ENCODE measurements at regions not wholly inside any gene's neighbourhood (a gene's known extent, or its start where the extent isn't known, plus 50 kb on each side); places are given as distances from the start of the nearest gene placed in this dataset.
A peak's percentile ranks its signal among the peaks of the same experiment; 100 is the strongest.

- Histone ChIP-seq H3K9me3 (ENCODE audit: control insufficient read depth, insufficient read depth, low read length) (no peaks in the 10 kb centered on the region), H3K9me2 (replicated peaks; ENCODE audit: control insufficient read depth, low read length) (no peaks in the 10 kb centered on the region), H3K4me1 (ENCODE audit: control insufficient read depth, low read length) (peaks cover 99% of the 10 kb centered on the region), H3K4me3 (ENCODE audit: low read length) (peak overlapping the region; percentile 62), H3K4me2 (ENCODE audit: low read length) (peak overlapping the region; percentile 97), H3K27me3 (ENCODE audit: control insufficient read depth, low read length) (no peaks in the 10 kb centered on the region), H4K20me1 (ENCODE audit: control insufficient read depth, insufficient read depth, low read depth, low read length) (peaks cover 24% of the 10 kb centered on the region), H3K79me2 (ENCODE audit: control insufficient read depth, low read length) (peaks cover 98% of the 10 kb centered on the region), H3K36me3 (ENCODE audit: control insufficient read depth, low read length) (peaks cover 80% of the 10 kb centered on the region), H3K27ac (ENCODE audit: low read depth, low read length) (peak overlapping the region; percentile 100), H3F3A (ENCODE audit: control insufficient read depth, insufficient read depth) (peaks cover 47% of the 10 kb centered on the region)
- TF ChIP-seq, protein P1, sequence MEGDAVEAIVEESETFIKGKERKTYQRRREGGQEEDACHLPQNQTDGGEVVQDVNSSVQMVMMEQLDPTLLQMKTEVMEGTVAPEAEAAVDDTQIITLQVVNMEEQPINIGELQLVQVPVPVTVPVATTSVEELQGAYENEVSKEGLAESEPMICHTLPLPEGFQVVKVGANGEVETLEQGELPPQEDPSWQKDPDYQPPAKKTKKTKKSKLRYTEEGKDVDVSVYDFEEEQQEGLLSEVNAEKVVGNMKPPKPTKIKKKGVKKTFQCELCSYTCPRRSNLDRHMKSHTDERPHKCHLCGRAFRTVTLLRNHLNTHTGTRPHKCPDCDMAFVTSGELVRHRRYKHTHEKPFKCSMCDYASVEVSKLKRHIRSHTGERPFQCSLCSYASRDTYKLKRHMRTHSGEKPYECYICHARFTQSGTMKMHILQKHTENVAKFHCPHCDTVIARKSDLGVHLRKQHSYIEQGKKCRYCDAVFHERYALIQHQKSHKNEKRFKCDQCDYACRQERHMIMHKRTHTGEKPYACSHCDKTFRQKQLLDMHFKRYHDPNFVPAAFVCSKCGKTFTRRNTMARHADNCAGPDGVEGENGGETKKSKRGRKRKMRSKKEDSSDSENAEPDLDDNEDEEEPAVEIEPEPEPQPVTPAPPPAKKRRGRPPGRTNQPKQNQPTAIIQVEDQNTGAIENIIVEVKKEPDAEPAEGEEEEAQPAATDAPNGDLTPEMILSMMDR (IDR thresholded peaks at IDR 0.05; ENCODE audit: low read depth, low read length, poor library complexity, severe bottlenecking), result no peak
- TF ChIP-seq EZH2phosphoT487 (IDR thresholded peaks at IDR 0.05; ENCODE audit: borderline replicate concordance, low read length), result no peak
Observed at GRCh38 chr17:77465358-77466041, 324.7 kb downstream of the SEC14L1 start.

DNA sequence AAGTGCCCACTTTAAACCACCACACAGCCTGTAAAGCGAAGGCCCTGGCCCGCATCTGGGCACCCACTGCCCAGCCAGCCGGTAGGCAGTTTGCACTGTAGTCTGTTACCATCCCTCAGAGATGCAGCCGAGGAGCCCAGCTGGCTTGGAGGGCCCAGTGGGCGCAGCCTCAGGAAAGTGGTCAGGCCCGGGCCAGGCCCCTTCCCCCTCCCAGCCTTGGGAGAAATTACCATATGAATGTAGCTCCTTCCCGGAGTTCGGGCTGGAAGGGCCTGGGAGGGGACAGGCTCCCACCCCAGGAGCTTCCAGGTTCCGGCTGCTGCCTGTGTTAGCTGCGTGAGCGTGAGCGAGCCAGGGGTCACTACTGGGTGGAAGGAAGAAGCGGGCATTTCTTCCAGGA is 325.4 kb downstream of the SEC14L1 start:
- Histone ChIP-seq H3K27ac (ENCODE audit: low read depth, low read length) (peak overlapping the region; percentile 100), H4K20me1 (ENCODE audit: control insufficient read depth, insufficient read depth, low read depth, low read length) (peaks cover 24% of the 10 kb centered on the region), H3K9me2 (replicated peaks; ENCODE audit: control insufficient read depth, low read length) (no peaks in the 10 kb centered on the region), H3K4me2 (ENCODE audit: low read length) (peak overlapping the region; percentile 97), H3K4me1 (ENCODE audit: control insufficient read depth, low read length) (peaks cover 99% of the 10 kb centered on the region), H3K4me3 (ENCODE audit: low read length) (peak overlapping the region; percentile 62), H3K9me3 (ENCODE audit: control insufficient read depth, insufficient read depth, low read length) (no peaks in the 10 kb centered on the region), H3K27me3 (ENCODE audit: control insufficient read depth, low read length) (no peaks in the 10 kb centered on the region), H3F3A (ENCODE audit: control insufficient read depth, insufficient read depth) (peaks cover 45% of the 10 kb centered on the region), H3K79me2 (ENCODE audit: control insufficient read depth, low read length) (peaks cover 100% of the 10 kb centered on the region), H3K36me3 (ENCODE audit: control insufficient read depth, low read length) (peaks cover 82% of the 10 kb centered on the region)
- TF ChIP-seq, protein P1 (IDR thresholded peaks at IDR 0.05; ENCODE audit: low read depth, low read length, poor library complexity, severe bottlenecking), result no peak
- no peak for TF ChIP-seq EZH2phosphoT487 (IDR thresholded peaks at IDR 0.05; ENCODE audit: borderline replicate concordance, low read length)

GRCh38 chr17:77466596-77467223 is 325.9 kb downstream of the SEC14L1 start:
- Histone ChIP-seq H3K36me3 (ENCODE audit: control insufficient read depth, low read length) (peaks cover 82% of the 10 kb centered on the region), H3F3A (ENCODE audit: control insufficient read depth, insufficient read depth) (peaks cover 42% of the 10 kb centered on the region), H3K4me3 (ENCODE audit: low read length) (peak overlapping the region; percentile 62), H3K4me2 (ENCODE audit: low read length) (peak overlapping the region; percentile 97), H3K9me2 (replicated peaks; ENCODE audit: control insufficient read depth, low read length) (no peaks in the 10 kb centered on the region), H3K27ac (ENCODE audit: low read depth, low read length) (peak overlapping the region; percentile 100), H3K79me2 (ENCODE audit: control insufficient read depth, low read length) (peaks cover 100% of the 10 kb centered on the region), H3K4me1 (ENCODE audit: control insufficient read depth, low read length) (peaks cover 99% of the 10 kb centered on the region), H3K9me3 (ENCODE audit: control insufficient read depth, insufficient read depth, low read length) (no peaks in the 10 kb centered on the region), H3K27me3 (ENCODE audit: control insufficient read depth, low read length) (no peaks in the 10 kb centered on the region), H4K20me1 (ENCODE audit: control insufficient read depth, insufficient read depth, low read depth, low read length) (peaks cover 24% of the 10 kb centered on the region)
- TF ChIP-seq, protein P1 (IDR thresholded peaks at IDR 0.05; ENCODE audit: low read depth, low read length, poor library complexity, severe bottlenecking), result no peak
- TF ChIP-seq EZH2phosphoT487 (IDR thresholded peaks at IDR 0.05; ENCODE audit: borderline replicate concordance, low read length), result no peak
